ENCODE measurements at regions not wholly inside any gene's neighbourhood (a gene's known extent, or its start where the extent isn't known, plus 50 kb on each side); places are given as distances from the start of the nearest gene placed in this dataset.

- ATAC-seq = peak in 1 of 2 experiments; percentile 50; a peak in 1 of 6 replicates
Observed at GRCh38 chr18:22106536-22107292, 62.7 kb upstream of the GATA6 start.

GRCh38 chr18:22108674-22109073 lies 60.7 kb upstream of the GATA6 start:
- Histone ChIP-seq H3K27ac (no peak overlapping the region), H3K9me3 (no peaks in the 10 kb centered on the region), H3K4me3 (no peak overlapping the region), H3K4me1 (peaks cover 4% of the 10 kb centered on the region; the same call in 1 of the 3 replicates), H3K4me2 (no peak overlapping the region)
- FAIRE-seq (no peak), ATAC-seq (peak in 1 of 2 experiments; percentile 55; a peak in 1 of 6 replicates), DNase-seq (ENCODE audit: low read depth in 1 of 2, low spot score in 1 of 2) (peak in 1 of 2 experiments; percentile 32)
- WGBS (ENCODE audit: missing lambda C conversion rate) = 33% methylated on average over 2 of the region's 2 CpGs
- CTCF ChIA-PET = interaction anchor here (0.8 to 1.5 kb wide), 4 partner anchors 12 to 1602 kb away, joined by 3 to 4 read pairs (median 3); no protein-coding TSS in a partner anchor
- POLR2A ChIA-PET = no interaction called here
- peak in 1 of 2 experiments; percentile 23; a peak in 2 of 5 replicates for TF ChIP-seq RAD21 (conservative IDR thresholded peaks at IDR 0.05 in 1 of 2, IDR thresholded peaks at IDR 0.05 in 1 of 2)
- TF ChIP-seq JUN (IDR thresholded peaks at IDR 0.05) = no peak
- TF ChIP-seq POLR2A (IDR thresholded peaks at IDR 0.05; ENCODE audit: low read length) = no peak
- TF ChIP-seq CBX8 (IDR thresholded peaks at IDR 0.05) = no peak
- TF ChIP-seq SMC3 (IDR thresholded peaks at IDR 0.05) = no peak
- TF ChIP-seq JUNB (IDR thresholded peaks at IDR 0.05) = no peak
- TF ChIP-seq SREBF2 (IDR thresholded peaks at IDR 0.05) = no peak

More at GRCh38 chr18:22106536-22107292, 62.7 kb upstream of the GATA6 start:
- CTCF ChIA-PET = interaction anchor here (0.6 to 1.4 kb wide), 5 partner anchors 13 to 109 kb away, joined by 3 to 4 read pairs (median 3); no protein-coding TSS in a partner anchor
- H3K9me3 ChIP-seq = no peaks in the 10 kb centered on the region
- POLR2A ChIA-PET = no interaction called here
- TF ChIP-seq GATA3 (IDR thresholded peaks at IDR 0.05; ENCODE audit: borderline replicate concordance) = no peak
- TF ChIP-seq MAFK (IDR thresholded peaks at IDR 0.05; ENCODE audit: partially characterized antibody) = peak; percentile 75
- H3K27ac ChIP-seq = no peak overlapping the region
- no peak overlapping the region for H3K4me3 ChIP-seq
- whole genome bisulfite sequencing (ENCODE audit: missing lambda C conversion rate) = 65% methylated on average over 4 of the region's 4 CpGs
- DNase-seq (ENCODE audit: low read depth in 1 of 2, low spot score in 1 of 2) (peak in 1 of 2 experiments; percentile 17), FAIRE-seq (no peak)
- H3K4me2 ChIP-seq = no peak overlapping the region
- peaks cover 4% of the 10 kb centered on the region; the same call in 1 of the 3 replicates for H3K4me1 ChIP-seq

GRCh38 chr18:22109535-22109934 lies 59.9 kb upstream of the GATA6 start:
- Histone ChIP-seq H3K4me3 (no peak overlapping the region), H3K9me3 (no peaks in the 10 kb centered on the region), H3K4me1 (peaks cover 4% of the 10 kb centered on the region; the same call in 1 of the 3 replicates), H3K27ac (no peak overlapping the region), H3K4me2 (no peak overlapping the region)
- CTCF ChIA-PET = interaction anchor here (1.0 kb wide), 2 partner anchors 454 to 1601 kb away, joined by 3 to 4 read pairs; no protein-coding TSS in a partner anchor
- FAIRE-seq (no peak), DNase-seq (ENCODE audit: low read depth in 1 of 2, low spot score in 1 of 2) (no peak), ATAC-seq (no peak)
- WGBS (ENCODE audit: missing lambda C conversion rate) = 95% methylated on average over 2 of the region's 4 CpGs
- TF ChIP-seq HOXB13 (CRISPR knock-in tag; IDR thresholded peaks at IDR 0.05; ENCODE audit: low read depth) (no peak), BHLHE40 (IDR thresholded peaks at IDR 0.05; ENCODE audit: low read depth, low read length) (no peak), EP300 (IDR thresholded peaks at IDR 0.05) (no peak)
- POLR2A ChIA-PET = no interaction called here

GRCh38 chr18:22110461-22110924 lies 58.9 kb upstream of the GATA6 start:
- ChIA-PET POLR2A (no interaction called here), CTCF (no interaction called here)
- ATAC-seq = no peak
- H3K27ac ChIP-seq = peak overlapping the region in 1 of 2 experiments; percentile 32; a peak in 1 of 6 replicates
- no peaks in the 10 kb centered on the region for H3K9me3 ChIP-seq
- H3K4me1 ChIP-seq = peaks cover 4% of the 10 kb centered on the region; the same call in 1 of the 3 replicates
- DNase-seq (ENCODE audit: low read depth in 1 of 2, low spot score in 1 of 2) = peak in 1 of 2 experiments; percentile 23
- H3K4me2 ChIP-seq = no peak overlapping the region
- no peak for FAIRE-seq
- 78% methylated on average over 7 of the region's 9 CpGs for WGBS (ENCODE audit: missing lambda C conversion rate)
- TF ChIP-seq RNF2 (IDR thresholded peaks at IDR 0.05; ENCODE audit: borderline replicate concordance, low read depth) (no peak), FOXS1 (CRISPR knock-in tag; IDR thresholded peaks at IDR 0.05) (no peak), JUN (IDR thresholded peaks at IDR 0.05) (no peak), POLR2A (IDR thresholded peaks at IDR 0.05; ENCODE audit: low read length) (no peak), SREBF2 (IDR thresholded peaks at IDR 0.05) (no peak), FOSB (CRISPR knock-in tag; IDR thresholded peaks at IDR 0.05) (no peak), BHLHE40 (IDR thresholded peaks at IDR 0.05; ENCODE audit: low read depth, low read length) (no peak), NR3C1 (IDR thresholded peaks at IDR 0.05) (no peak), CBX8 (IDR thresholded peaks at IDR 0.05) (no peak), MAZ (IDR thresholded peaks at IDR 0.05; ENCODE audit: borderline replicate concordance, low read depth, low read length) (no peak), BCL3 (IDR thresholded peaks at IDR 0.05) (no peak), USF2 (IDR thresholded peaks at IDR 0.05) (no peak), MAX (IDR thresholded peaks at IDR 0.05) (no peak), CHD2 (IDR thresholded peaks at IDR 0.05; ENCODE audit: low read length, partially characterized antibody) (no peak), SMC3 (IDR thresholded peaks at IDR 0.05) (no peak), ZC3H11A (IDR thresholded peaks at IDR 0.05) (no peak), PBX3 (IDR thresholded peaks at IDR 0.05) (no peak), CEBPB (IDR thresholded peaks at IDR 0.05) (no peak)
- no peak overlapping the region for H3K4me3 ChIP-seq

Measured in A549 (cell line).